Upper lobe of right lung (tissue), 1 donor: ENCODE measurements at regions not wholly inside any gene's neighbourhood (a gene's known extent, or its start where the extent isn't known, plus 50 kb on each side); places are given as distances from the start of the nearest gene placed in this dataset.
A peak's percentile ranks its signal among the peaks of the same experiment; 100 is the strongest.

Source experiments
- ATAC-seq: fragments of 200-7000 bp; cut with Tn5 transposase; one replicate; pipeline ENCODE4 v1.9.1; 2020; ENCODE audit warnings: mild to moderate bottlenecking, moderate library complexity
- DNase-seq: peaks from one replicate; pipeline ENCODE4 v3.0.0-alpha.2; 2020
- H3K27ac ChIP-seq: fragments of 200-600 bp; one replicate; pipeline ENCODE4 v1.8.0; 2022
- H3K27me3 ChIP-seq: fragments of 200-600 bp; one replicate; pipeline ENCODE4 v1.8.0; 2022; ENCODE audit warnings: mild to moderate bottlenecking
- H3K36me3 ChIP-seq: fragments of 200-600 bp; one replicate; pipeline ENCODE4 v1.8.0; 2022
- H3K4me1 ChIP-seq: fragments of 200-600 bp; one replicate; pipeline ENCODE4 v1.8.0; 2022
- H3K4me3 ChIP-seq: fragments of 200-600 bp; one replicate; pipeline ENCODE4 v1.8.0; 2022; ENCODE audit warnings: mild to moderate bottlenecking
- H3K9me3 ChIP-seq: fragments of 200-600 bp; one replicate; pipeline ENCODE4 v1.8.0; 2022
- CTCF ChIP-seq: fragments of 200-600 bp; IDR thresholded peaks from one replicate; pipeline ENCODE4 v1.8.0; 2022; ENCODE audit warnings: antibody characterized with exemption
- intact Hi-C: fragments of 100-400 bp; cut with DNase I; formaldehyde crosslinking; loops from one replicate; pipeline ENCODE4 v1.11.0; 2022
- donor health status: DM: no; HTN: yes; CAD: no; lungs with severe emphysema.

- H3K27me3 ChIP-seq = no peaks in the 10 kb centered on the region
- peaks cover 9% of the 10 kb centered on the region for H3K4me1 ChIP-seq
- TF ChIP-seq CTCF = no peak
- H3K9me3 ChIP-seq = no peaks in the 10 kb centered on the region
- no peaks in the 10 kb centered on the region for H3K36me3 ChIP-seq
- ATAC-seq (no peak), DNase-seq (no peak)
- intact Hi-C loops = no loop called here
- no peak overlapping the region for H3K4me3 ChIP-seq
- no peak overlapping the region for H3K27ac ChIP-seq
Measured at GRCh38 chr1:94723894-94724293, 96.3 kb upstream of the SLC44A3 start.

GRCh38 chr1:94723463-94723862 lies 96.7 kb upstream of the SLC44A3 start:
- H3K36me3 ChIP-seq = no peaks in the 10 kb centered on the region
- H3K4me1 ChIP-seq = peaks cover 5% of the 10 kb centered on the region
- H3K4me3 ChIP-seq = no peak overlapping the region
- DNase-seq (no peak), ATAC-seq (no peak)
- TF ChIP-seq CTCF = no peak
- no peak overlapping the region for H3K27ac ChIP-seq
- no peaks in the 10 kb centered on the region for H3K27me3 ChIP-seq
- no peaks in the 10 kb centered on the region for H3K9me3 ChIP-seq
- intact Hi-C loops = no loop called here

GRCh38 chr1:94722181-94722580 lies 98.0 kb upstream of the SLC44A3 start:
- H3K27me3 ChIP-seq = no peaks in the 10 kb centered on the region
- no peaks in the 10 kb centered on the region for H3K36me3 ChIP-seq
- H3K4me3 ChIP-seq = no peak overlapping the region
- TF ChIP-seq CTCF = no peak
- intact Hi-C loops = no loop called here
- ATAC-seq (no peak), DNase-seq (no peak)
- H3K27ac ChIP-seq = no peak overlapping the region
- H3K4me1 ChIP-seq = no peaks in the 10 kb centered on the region
- H3K9me3 ChIP-seq = no peaks in the 10 kb centered on the region

- no peaks in the 10 kb centered on the region for H3K4me1 ChIP-seq
- intact Hi-C loops = no loop called here
- H3K36me3 ChIP-seq = no peaks in the 10 kb centered on the region
- no peak for DNase-seq
- no peak overlapping the region for H3K27ac ChIP-seq
- no peaks in the 10 kb centered on the region for H3K27me3 ChIP-seq
- TF ChIP-seq CTCF = no peak
- H3K4me3 ChIP-seq = no peak overlapping the region
- ATAC-seq = peak; percentile 84
- no peaks in the 10 kb centered on the region for H3K9me3 ChIP-seq
Measured at GRCh38 chr1:94721240-94721639, 98.9 kb upstream of the SLC44A3 start.

GRCh38 chr1:94719926-94720793 lies 100.0 kb upstream of the SLC44A3 start:
- no peak for TF ChIP-seq CTCF
- peak; percentile 93 for ATAC-seq
- peak; percentile 73 for DNase-seq

More at GRCh38 chr1:94719926-94720793, 100.0 kb upstream of the SLC44A3 start:
- intact Hi-C loops = no loop called here
- no peaks in the 10 kb centered on the region for H3K9me3 ChIP-seq
- H3K4me1 ChIP-seq = no peaks in the 10 kb centered on the region
- H3K27ac ChIP-seq = no peak overlapping the region
- H3K27me3 ChIP-seq = no peaks in the 10 kb centered on the region
- H3K36me3 ChIP-seq = no peaks in the 10 kb centered on the region
- no peak overlapping the region for H3K4me3 ChIP-seq
